NCI-H2107 treated with DMSO at 0.1 percent for 48 hours (cell line): ENCODE measurements at regions not wholly inside any gene's neighbourhood (a gene's known extent, or its start where the extent isn't known, plus 50 kb on each side); places are given as distances from the start of the nearest gene placed in this dataset.

Experiments used
- DNase-seq: peaks from one replicate; lab custom pipeline; 2025; ENCODE audit not compliant: unreplicated experiment; lab: John Stamatoyannopoulos, UW

- no peak for DNase-seq
These were observed 59.4 kb upstream of the BTN3A2 start for GRCh38 chr6:26305641-26305969.

DNA sequence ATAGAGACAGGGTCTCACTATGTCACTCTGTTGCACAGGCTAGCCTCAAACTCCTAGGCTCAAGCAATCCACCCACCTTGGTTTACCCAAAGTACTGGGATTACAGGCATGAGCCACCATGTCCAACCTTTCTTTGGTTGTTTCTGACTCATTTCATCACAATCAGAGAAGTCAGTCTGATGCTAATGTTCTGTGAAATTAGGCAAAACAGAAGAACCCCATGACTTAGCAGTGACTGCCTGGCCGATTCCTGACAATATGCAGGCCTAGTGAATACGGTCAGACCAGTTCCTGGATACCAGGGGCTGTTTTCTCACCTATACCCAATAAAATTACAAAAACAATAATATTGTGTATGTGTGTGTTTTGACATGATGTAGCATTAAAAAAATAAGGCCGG lies 58.8 kb upstream of the BTN3A2 start:
- DNase-seq, result no peak

GRCh38 chr6:26307850-26308249 lies 57.1 kb upstream of the BTN3A2 start:
- DNase-seq, result no peak

DNA sequence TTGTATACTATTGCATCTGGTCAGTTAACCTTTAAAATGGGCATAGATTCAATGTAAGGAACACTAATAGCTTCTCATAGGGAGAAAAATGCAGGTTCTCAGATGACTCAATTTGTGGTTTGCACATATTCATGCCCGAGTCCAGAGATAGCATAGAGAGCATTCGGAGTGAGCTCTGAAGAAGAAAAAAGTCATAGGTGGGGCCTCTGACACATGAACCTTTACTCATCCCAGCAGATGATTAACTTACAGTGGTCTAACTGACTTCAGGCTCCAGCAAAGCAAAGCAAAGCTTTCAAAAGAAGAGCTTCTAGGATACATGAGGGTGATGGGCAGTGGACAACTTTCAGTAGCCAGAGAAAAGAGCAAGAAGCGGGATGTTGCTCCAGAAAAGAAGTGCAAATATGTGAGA lies 55.3 kb upstream of the BTN3A2 start:
- DNase-seq, result no peak

DNA sequence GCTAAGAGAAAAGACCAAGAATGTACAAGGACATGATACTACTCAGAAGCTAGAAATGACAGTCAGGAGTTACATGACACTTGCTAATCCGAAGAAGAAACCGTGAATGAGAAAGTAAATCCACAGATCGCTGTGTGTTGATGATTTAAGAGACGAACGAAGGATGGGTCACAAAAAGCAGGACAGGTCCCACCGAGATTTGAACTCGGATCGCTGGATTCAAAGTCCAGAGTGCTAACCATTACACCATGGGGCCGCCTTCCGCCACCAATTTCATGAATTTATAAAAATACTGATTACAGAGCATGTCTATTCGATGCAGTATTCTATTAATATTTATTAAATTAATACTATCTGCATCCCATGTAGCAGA lies 54.0 kb upstream of the BTN3A2 start:
- no peak for DNase-seq

DNA sequence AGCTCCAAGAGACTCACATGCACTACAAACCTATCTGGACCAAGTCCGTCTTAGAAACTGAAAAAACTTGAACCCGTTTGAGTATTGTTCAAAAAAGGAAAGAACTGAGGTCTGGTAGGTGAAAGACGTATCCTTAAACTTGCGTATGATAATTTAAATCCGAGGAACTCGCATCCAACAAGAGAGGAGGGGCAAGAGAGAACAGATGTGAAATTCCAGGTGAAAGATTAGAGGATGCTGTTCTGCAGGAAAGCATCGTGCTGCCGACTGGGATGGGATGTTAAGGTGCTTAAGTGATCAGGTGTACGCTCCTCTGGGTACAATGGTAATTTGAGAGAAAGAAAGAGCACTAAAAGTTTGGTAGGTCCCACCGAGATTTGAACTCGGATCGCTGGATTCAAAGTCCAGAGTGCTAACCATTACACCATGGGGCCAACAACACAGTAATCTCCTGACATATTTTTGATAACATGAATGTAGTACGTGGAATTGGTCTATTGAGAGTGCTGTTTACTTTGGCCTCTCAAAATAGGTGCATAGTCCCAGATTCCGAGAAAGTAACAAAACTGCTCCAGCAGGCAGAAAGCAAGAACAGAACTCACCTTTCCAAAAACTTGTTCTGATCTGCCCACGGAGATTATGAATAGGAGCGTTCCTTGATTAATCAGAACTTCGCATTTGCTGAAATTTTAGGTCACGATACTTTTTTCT lies 53.5 kb upstream of the BTN3A2 start:
- DNase-seq, result peak; percentile 46

GRCh38 chr6:26312096-26312463 lies 52.9 kb upstream of the BTN3A2 start:
- DNase-seq, result no peak

- peak; percentile 36 for DNase-seq
These were observed 52.2 kb upstream of the BTN3A2 start for GRCh38 chr6:26312501-26313397.
